ENCODE measurements at regions not wholly inside any gene's neighbourhood (a gene's known extent, or its start where the extent isn't known, plus 50 kb on each side); places are given as distances from the start of the nearest gene placed in this dataset.
"Not testable (repeated sequence)": the region's sequence is repeated elsewhere in the genome, so short reads cannot be mapped to it uniquely, and the experiment has no call there.

- no peak for DNase-seq (ENCODE audit: extremely low read depth in 1 of 11, low read depth in 9 of 11, low spot score in 4 of 11)
Measured at GRCh38 chr7:123329988-123330643, 130.3 kb upstream of the SLC13A1 start.

DNA sequence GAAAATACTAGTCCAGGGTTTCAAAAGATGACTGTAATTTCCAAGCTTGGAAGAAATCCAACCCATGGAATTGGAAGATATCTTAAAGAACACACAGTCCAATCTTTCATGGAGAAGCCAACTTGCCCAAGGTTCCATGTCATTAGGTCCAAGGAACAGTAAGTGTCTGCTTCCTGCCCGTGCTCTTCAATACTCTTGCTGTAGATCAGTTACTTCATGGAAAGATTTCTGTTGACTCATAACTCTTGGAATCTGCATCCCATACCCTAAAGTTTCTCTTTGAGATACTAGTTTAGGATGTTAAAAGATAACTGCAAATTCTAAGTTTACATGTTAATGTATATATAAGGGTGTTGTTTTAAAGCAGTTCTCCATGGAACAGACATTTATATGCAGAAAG is 127.9 kb upstream of the SLC13A1 start:
- DNase-seq (ENCODE audit: extremely low read depth in 1 of 11, low read depth in 9 of 11, low spot score in 4 of 11): no peak

DNA sequence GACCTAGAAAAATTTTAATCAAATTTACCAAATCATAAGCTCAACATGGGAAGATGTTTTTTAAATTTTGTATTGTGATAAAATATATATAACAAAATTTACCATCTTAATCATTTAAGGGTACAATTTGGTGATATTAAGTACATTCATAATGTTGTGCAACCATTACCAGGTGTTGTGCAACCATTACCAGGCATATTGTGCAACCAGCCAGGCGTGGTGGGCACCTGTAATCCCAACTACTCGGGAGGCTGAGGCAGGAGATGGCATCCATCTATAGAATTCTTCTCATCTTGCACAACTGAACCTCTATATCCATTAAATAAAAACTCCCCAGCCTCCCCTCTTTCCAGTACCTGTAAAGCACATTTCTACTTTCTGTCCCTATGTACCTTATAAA is 124.5 kb upstream of the SLC13A1 start:
- DNase-seq (ENCODE audit: extremely low read depth in 1 of 11, low read depth in 9 of 11, low spot score in 4 of 11): no peak

DNA sequence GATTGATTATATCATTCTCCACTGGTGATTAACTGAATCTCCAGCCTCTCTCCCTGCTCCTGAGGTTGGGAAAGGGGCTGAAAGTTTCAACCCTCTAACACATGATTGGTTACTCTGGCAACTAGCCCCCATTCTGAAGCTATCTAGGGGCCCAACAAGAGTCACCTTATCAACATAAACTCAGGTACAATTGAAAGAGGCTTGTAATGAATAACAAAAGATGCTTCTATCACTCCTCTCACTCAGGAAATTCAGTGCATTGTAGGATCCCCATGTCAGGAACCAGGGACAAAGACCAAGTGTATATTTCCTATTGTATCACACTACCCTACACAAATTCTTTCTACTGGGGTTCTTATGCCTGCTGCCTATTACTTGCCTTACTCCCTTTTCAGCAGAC is 123.9 kb upstream of the SLC13A1 start:
- no peak for DNase-seq (ENCODE audit: extremely low read depth in 1 of 11, low read depth in 9 of 11, low spot score in 4 of 11)

GRCh38 chr7:123321578-123321977 is 121.8 kb upstream of the SLC13A1 start:
- not testable (repeated sequence) for DNase-seq (ENCODE audit: extremely low read depth in 1 of 11, low read depth in 9 of 11, low spot score in 4 of 11)

DNA sequence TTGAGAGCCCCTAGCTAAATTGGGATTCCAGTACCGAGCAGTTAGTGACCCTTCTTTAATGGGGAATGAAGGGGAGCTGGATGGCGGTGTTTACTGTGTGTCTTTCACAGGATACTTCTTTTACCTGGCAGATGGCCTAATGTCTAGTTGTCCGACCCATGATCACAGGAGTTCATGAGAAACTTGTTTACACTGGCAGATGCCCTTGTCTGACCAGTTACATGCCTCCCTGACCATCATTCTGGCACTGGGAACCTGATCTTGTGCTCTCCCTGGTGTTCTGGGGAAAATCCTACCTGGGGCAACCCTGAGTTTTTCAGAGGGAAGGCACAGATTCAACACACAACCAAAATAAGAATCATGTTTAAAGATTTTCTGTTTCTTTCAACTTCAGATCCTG is 120.1 kb upstream of the SLC13A1 start:
- DNase-seq (ENCODE audit: extremely low read depth in 1 of 11, low read depth in 9 of 11, low spot score in 4 of 11): no peak

- no peak for DNase-seq (ENCODE audit: extremely low read depth in 1 of 11, low read depth in 9 of 11, low spot score in 4 of 11)
Measured at GRCh38 chr7:123314886-123315285, 115.1 kb upstream of the SLC13A1 start.

- no peak for DNase-seq (ENCODE audit: extremely low read depth in 1 of 11, low read depth in 9 of 11, low spot score in 4 of 11)
Measured at GRCh38 chr7:123308254-123308951, 108.6 kb upstream of the SLC13A1 start.

DNA sequence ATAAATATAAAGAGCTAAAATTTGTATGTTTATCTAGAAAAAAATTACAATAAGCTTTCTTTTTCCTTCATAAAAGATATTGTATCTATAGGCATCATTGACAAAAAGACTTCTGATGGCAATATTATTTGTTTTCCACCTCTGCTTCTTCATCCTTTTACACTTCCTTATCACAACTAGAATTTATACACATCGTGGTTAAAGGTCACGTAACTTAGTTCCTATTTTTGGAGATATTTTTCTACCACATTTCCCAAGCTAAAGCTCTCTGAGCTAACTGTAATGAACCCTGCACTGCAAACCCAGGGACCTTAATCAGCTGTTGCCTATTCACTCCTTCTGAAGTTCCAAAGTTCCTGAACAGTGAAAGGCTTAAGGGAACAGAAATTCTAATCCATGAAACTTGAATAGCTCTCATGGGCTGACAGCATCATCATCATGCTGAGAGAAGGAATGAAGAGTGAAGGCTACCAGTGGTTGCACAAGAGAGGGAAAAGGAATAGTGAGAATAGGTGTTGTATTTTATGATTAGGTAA is 106.1 kb upstream of the SLC13A1 start:
- DNase-seq (ENCODE audit: extremely low read depth in 1 of 11, low read depth in 9 of 11, low spot score in 4 of 11): no peak

DNA sequence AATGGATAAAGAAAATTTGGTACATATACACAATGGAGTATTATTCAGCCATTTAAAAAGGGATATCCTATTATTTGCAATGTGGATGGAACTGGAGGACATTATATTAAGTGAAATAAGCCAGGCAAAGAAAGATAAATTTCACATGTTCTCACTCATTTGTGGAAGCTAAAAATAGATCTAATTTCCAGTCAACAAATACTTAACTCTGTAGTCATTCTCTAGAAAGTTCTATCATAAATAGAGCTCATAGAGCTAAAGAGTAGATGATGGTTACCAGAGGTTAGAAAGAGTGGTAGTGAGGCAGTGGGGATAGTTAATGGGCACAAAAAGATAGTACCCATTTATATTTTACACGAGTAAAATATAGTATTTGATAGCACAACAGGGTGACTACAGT is 104.2 kb upstream of the SLC13A1 start:
- no peak for DNase-seq (ENCODE audit: extremely low read depth in 1 of 11, low read depth in 9 of 11, low spot score in 4 of 11)

DNA sequence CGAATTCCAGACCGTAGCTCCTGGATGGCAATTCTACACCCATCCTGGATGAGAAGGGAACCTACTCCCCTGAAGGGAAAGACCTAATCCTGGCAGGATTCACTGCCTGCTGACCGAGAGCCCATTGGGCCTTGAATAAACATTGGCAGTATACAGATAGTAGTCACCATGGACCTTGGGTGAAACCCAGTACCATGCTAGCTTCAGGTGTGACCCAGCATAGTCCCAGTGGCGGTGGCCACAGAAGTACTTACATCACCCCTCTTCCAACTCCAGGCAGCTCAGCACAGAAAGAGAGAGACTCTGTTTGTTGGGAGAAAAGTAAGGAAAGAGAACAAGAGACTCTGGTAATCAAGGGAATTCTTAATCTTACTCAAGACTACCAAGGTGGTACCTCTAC is 97.2 kb upstream of the SLC13A1 start:
- DNase-seq (ENCODE audit: extremely low read depth in 1 of 11, low read depth in 9 of 11, low spot score in 4 of 11): no peak

DNA sequence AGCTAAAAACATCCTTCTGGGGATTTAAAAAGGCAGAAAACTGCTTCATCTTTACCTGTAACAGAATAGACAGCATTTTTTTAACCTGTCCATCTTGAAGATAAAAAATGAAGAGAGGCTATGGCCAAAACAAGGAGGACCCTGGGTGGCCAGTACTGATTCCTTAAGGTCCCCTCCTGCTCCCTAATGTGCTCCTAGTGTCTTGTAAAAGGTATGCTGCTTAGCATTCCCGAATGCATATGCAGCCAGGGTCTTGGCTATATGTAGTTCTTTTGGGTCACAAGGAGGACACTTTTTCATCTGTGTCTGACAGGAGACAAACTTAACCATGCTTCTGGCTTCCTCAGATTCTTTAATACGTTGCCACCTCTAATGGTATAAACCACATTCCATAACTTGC is 93.9 kb upstream of the SLC13A1 start:
- DNase-seq (ENCODE audit: extremely low read depth in 1 of 11, low read depth in 9 of 11, low spot score in 4 of 11): no peak

DNA sequence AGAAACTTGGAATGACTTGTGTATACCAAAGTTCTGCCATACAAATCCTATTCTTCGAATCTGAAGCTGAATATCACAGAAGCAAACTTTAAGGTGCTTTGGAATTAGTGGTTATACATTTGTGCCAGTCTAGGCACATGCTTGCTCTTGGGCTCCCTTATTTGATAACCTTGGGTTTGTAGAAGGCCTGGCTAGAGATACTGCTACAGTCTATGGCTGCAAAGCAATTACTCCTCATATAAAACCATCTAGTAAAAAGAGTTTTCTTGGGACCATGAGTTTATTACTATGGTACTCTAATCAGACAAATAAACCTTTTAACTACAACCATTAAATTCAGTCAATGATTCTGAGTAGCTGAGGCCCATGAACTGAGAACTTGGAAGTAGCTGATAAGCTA is 92.5 kb upstream of the SLC13A1 start:
- no peak for DNase-seq (ENCODE audit: extremely low read depth in 1 of 11, low read depth in 9 of 11, low spot score in 4 of 11)

DNA sequence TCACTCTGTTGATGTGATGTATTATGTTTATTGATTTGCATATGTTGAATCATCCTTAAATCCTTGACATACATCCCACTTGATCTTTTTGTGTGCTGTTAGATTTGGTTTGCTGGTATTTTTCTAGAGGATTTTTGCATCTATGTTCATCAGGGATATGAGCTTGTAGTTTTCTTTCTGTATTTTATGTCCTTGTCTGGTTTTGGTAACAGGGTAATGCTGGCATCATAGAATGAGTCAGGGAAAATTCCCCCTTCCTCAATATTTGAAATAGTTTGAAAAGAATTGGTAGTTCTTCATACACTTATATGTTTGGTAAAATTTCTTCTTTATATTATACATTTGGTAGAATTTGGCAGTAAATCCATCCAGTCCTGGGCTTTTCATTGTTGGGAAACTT is 89.4 kb upstream of the SLC13A1 start:
- DNase-seq (ENCODE audit: extremely low read depth in 1 of 11, low read depth in 9 of 11, low spot score in 4 of 11): no peak

GRCh38 chr7:123285076-123285700 is 85.4 kb upstream of the SLC13A1 start:
- DNase-seq (ENCODE audit: extremely low read depth in 1 of 11, low read depth in 9 of 11, low spot score in 4 of 11): no peak

DNA sequence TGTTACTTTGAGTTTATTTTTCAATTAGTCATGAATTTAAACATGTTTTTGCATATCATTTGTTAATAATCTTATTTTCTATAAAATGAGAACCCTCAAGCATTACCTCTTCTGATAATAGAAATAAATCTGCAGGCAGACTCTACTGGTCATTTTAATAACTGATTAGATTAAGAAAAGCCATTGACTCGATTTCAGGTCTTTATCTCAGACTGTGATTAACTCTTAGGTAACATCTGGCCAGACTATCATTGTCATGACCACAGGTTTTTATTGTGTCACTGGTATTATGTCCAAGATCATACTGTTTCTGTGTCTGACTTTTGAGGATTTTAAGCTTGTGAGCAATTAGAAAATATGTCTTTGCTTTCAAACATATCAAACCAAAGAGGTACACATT is 83.6 kb upstream of the SLC13A1 start:
- no peak for DNase-seq (ENCODE audit: extremely low read depth in 1 of 11, low read depth in 9 of 11, low spot score in 4 of 11)

GRCh38 chr7:123282181-123282580 is 82.4 kb upstream of the SLC13A1 start:
- DNase-seq (ENCODE audit: extremely low read depth in 1 of 11, low read depth in 9 of 11, low spot score in 4 of 11): no peak

DNA sequence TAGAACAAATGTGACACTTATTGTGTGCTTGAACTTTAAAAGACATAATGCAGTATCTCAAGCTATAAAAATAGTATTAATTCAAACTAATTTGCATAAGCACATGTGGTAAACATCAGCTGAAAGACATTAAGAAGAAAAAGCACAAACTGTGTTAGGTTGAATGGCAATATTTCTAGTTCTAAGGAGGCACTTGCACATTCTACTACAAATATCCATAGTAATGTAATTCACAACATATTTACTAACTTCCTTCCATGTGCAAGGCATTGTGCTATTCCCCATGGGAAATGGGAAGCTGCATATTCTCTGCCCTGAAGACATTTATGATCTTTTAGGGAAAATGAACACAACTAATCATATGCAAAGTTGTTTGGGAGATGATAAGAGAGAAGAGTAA is 80.2 kb upstream of the SLC13A1 start:
- peak in 1 of 11 donors; percentile 4 for DNase-seq (ENCODE audit: extremely low read depth in 1 of 11, low read depth in 9 of 11, low spot score in 4 of 11)

- DNase-seq (ENCODE audit: extremely low read depth in 1 of 11, low read depth in 9 of 11, low spot score in 4 of 11): no peak
Measured at GRCh38 chr7:123275036-123275753, 75.4 kb upstream of the SLC13A1 start.

- DNase-seq (ENCODE audit: extremely low read depth in 1 of 11, low read depth in 9 of 11, low spot score in 4 of 11): no peak
Measured at GRCh38 chr7:123273185-123273584, 73.4 kb upstream of the SLC13A1 start.
